GM12878 (cell line): ENCODE measurements at regions not wholly inside any gene's neighbourhood (a gene's known extent, or its start where the extent isn't known, plus 50 kb on each side); places are given as distances from the start of the nearest gene placed in this dataset.

Experiments
- ATAC-seq: fragments of 200-7000 bp; cut with Tn5 transposase; 3 replicates; pipeline ENCODE4 v1.9.1; 2020; ENCODE audit warnings: mild to moderate bottlenecking, moderate library complexity
- BruUV-seq: library from RNA; stranded (reverse); fragments of 400-500 nt; replicated peaks from 2 replicates; lab custom pipeline; 2021; lab: Mats Ljungman, UMichigan
- CTCF ChIA-PET: fragments of 300-600 bp; sonication (Branson Sonifier 250); formaldehyde crosslinking; extraction: SDS; loops from one replicate; lab custom pipeline; 2021; ENCODE audit warnings: inconsistent platforms; lab: Yijun Ruan, JAX
- POLR2A ChIA-PET: fragments of 350-600 bp; formaldehyde crosslinking; extraction: SDS; loops from one replicate; lab custom pipeline; 2021; ENCODE audit warnings: inconsistent platforms; lab: Charles Lee
- RAD21 ChIA-PET: fragments of 300-600 bp; sonication (Branson Sonifier 250); formaldehyde crosslinking; loops from one replicate; lab custom pipeline; 2023; ENCODE audit warnings: antibody characterized with exemption; ENCODE audit not compliant: unreplicated experiment; lab: Charles Lee
- SMC1A ChIA-PET: fragments of 300-600 bp; sonication (Branson Sonifier 250); formaldehyde crosslinking; loops from one replicate; lab custom pipeline; 2023; ENCODE audit not compliant: unreplicated experiment, uncharacterized antibody; lab: Charles Lee
- DNase-seq: peaks from one replicate; pipeline ENCODE4 v3.0.0-alpha.2; 2011; ENCODE audit warnings: low read depth, low spot score
- FAIRE-seq: peaks from 3 replicates; lab custom pipeline; 2011; peaks lifted over from hg19 to GRCh38; lab: Jason Lieb, UNC
- H2AFZ ChIP-seq: 2 replicates; pipeline ENCODE4 v1.6.0; 2011; ENCODE audit warnings: low read depth, low read length, control low read depth; ENCODE audit not compliant: control insufficient read depth
- H3K27ac ChIP-seq: 2 replicates; pipeline ENCODE4 v1.5.1; 2011; ENCODE audit warnings: control low read depth; ENCODE audit not compliant: control insufficient read depth, insufficient read depth
- H3K27me3 ChIP-seq, 2 experiments: replicated peaks in 1 of 2; 2 replicates each; pipeline versions ENCODE4 v1.6.0 to v1.6.1; 2011; ENCODE audit warnings: low read length in 1 of 2; ENCODE audit not compliant: control insufficient read depth in 2 of 2, insufficient read depth in 2 of 2
- H3K36me3 ChIP-seq, 2 experiments: 2 replicates each; pipeline ENCODE4 v1.5.1; 2011; ENCODE audit warnings: low read length in 1 of 2; ENCODE audit not compliant: control insufficient read depth in 2 of 2, insufficient read depth in 2 of 2
- H3K4me1 ChIP-seq: 2 replicates; pipeline ENCODE4 v1.6.1; 2011; ENCODE audit warnings: mild to moderate bottlenecking, low read length, moderate library complexity, mixed read lengths; ENCODE audit not compliant: control insufficient read depth, insufficient read depth
- H3K4me2 ChIP-seq: 2 replicates; pipeline ENCODE4 v1.6.0; 2011; ENCODE audit warnings: control low read depth; ENCODE audit not compliant: control insufficient read depth, insufficient read depth
- H3K4me3 ChIP-seq: fragments of 200-600 bp; sonication (generic); 2 replicates; pipeline ENCODE4 v1.5.1; 2016
- H3K79me2 ChIP-seq: 2 replicates; pipeline ENCODE4 v1.6.0; 2011; ENCODE audit warnings: low read length; ENCODE audit not compliant: control insufficient read depth, insufficient read depth
- H3K9ac ChIP-seq: 2 replicates; pipeline ENCODE4 v1.8.0; 2011; ENCODE audit warnings: low read length, control low read depth, mixed read lengths; ENCODE audit not compliant: control insufficient read depth, insufficient read depth
- H3K9me3 ChIP-seq: replicated peaks from 3 replicates; pipeline ENCODE4 v1.5.1; 2011; ENCODE audit warnings: mild to moderate bottlenecking, low read length; ENCODE audit not compliant: control insufficient read depth, insufficient read depth
- H4K20me1 ChIP-seq: 2 replicates; pipeline ENCODE4 v1.6.0; 2011; ENCODE audit not compliant: control insufficient read depth, insufficient read depth
- CBFB ChIP-seq: IDR thresholded peaks from 2 replicates; pipeline ENCODE4 v1.6.1; 2016; ENCODE audit warnings: antibody characterized with exemption, low read depth
- KAT2A ChIP-seq: conservative IDR thresholded peaks from 2 replicates; pipeline ENCODE4 v1.6.1; 2011; ENCODE audit warnings: low read depth, low read length; ENCODE audit not compliant: control insufficient read depth
- NR2C2 ChIP-seq: IDR thresholded peaks from 2 replicates; pipeline ENCODE4 v1.6.1; 2011; ENCODE audit warnings: borderline replicate concordance, low read depth; ENCODE audit not compliant: control insufficient read depth, insufficient read length
- WGBS: methylation state at CpG from one replicate; pipeline ENCODE4 v1.1.6; 2016; ENCODE audit warnings: low lambda C conversion rate; ENCODE audit not compliant: insufficient replicate concordance, insufficient coverage; ENCODE audit errors: missing lambda C conversion rate; 5-methylcytosine and 5-hydroxymethylcytosine counted together
- in situ Hi-C: fragments of 300-500 bp; cut with MboI; formaldehyde crosslinking; loops from 9 replicates; pipeline ENCODE4 v1.14.3; 2018; ENCODE audit warnings: mixed read lengths
- intact Hi-C: fragments of 100-400 bp; cut with micrococcal nuclease; formaldehyde crosslinking; loops from one replicate; pipeline ENCODE4 v1.14.2; 2022; ENCODE audit not compliant: unreplicated experiment
- TF ChIP-seq, protein P1 (sequence below): fragments of 450-650 bp; IDR thresholded peaks from 2 replicates; pipeline ENCODE4 v1.6.1; 2016; ENCODE audit warnings: mild to moderate bottlenecking, moderate library complexity, borderline replicate concordance
- TF ChIP-seq, protein P2 (sequence below): fragments of 450-650 bp; IDR thresholded peaks from 2 replicates; pipeline ENCODE4 v1.6.1; 2014; ENCODE audit warnings: mild to moderate bottlenecking
- TF ChIP-seq, protein P3 (sequence below), 3 experiments: IDR thresholded peaks in 2 of 3; conservative IDR thresholded peaks in 1 of 3; 2 replicates each; pipeline ENCODE4 v1.5.1; 2011; ENCODE audit warnings: low read depth in 3 of 3, low read length in 3 of 3, mild to moderate bottlenecking in 3 of 3, control low read depth in 2 of 3, moderate library complexity in 2 of 3, inconsistent platforms in 1 of 3, mixed read lengths in 1 of 3; ENCODE audit not compliant: control insufficient read depth in 2 of 3, insufficient read depth in 1 of 3; ENCODE audit errors: extremely low read depth in 1 of 3

DNA sequence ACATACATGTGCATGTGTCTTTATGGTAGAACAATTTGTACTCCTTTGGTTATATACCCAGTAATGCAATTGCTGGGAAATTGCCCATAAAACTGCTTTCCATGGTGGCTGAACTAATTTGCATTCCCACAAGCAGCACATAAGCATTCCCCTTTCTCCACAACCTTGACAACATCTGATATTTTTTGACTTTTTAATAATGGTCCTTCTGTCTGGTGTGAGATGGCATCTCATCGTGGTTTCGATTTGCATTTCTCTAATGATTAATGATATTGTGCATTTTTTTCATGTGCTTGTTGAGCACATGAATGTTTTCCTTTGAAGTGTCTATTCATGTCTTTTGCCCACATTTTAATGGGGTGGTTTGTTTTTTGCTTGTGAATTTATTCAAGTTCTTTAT lies 166.0 kb downstream of the TMEM47 start:
- Histone ChIP-seq H2AFZ (no peak overlapping the region), H4K20me1 (no peaks in the 10 kb centered on the region), H3K4me1 (no peaks in the 10 kb centered on the region), H3K27me3 (no peaks in the 10 kb centered on the region), H3K4me3 (no peak overlapping the region), H3K9ac (no peak overlapping the region), H3K9me3 (no peaks in the 10 kb centered on the region), H3K36me3 (no peaks in the 10 kb centered on the region), H3K4me2 (no peak overlapping the region), H3K79me2 (no peaks in the 10 kb centered on the region), H3K27ac (no peak overlapping the region)
- in situ Hi-C loops (no loop called here), intact Hi-C loops (no loop called here)
- RAD21 ChIA-PET = no interaction called here
- TF ChIP-seq, protein P1, sequence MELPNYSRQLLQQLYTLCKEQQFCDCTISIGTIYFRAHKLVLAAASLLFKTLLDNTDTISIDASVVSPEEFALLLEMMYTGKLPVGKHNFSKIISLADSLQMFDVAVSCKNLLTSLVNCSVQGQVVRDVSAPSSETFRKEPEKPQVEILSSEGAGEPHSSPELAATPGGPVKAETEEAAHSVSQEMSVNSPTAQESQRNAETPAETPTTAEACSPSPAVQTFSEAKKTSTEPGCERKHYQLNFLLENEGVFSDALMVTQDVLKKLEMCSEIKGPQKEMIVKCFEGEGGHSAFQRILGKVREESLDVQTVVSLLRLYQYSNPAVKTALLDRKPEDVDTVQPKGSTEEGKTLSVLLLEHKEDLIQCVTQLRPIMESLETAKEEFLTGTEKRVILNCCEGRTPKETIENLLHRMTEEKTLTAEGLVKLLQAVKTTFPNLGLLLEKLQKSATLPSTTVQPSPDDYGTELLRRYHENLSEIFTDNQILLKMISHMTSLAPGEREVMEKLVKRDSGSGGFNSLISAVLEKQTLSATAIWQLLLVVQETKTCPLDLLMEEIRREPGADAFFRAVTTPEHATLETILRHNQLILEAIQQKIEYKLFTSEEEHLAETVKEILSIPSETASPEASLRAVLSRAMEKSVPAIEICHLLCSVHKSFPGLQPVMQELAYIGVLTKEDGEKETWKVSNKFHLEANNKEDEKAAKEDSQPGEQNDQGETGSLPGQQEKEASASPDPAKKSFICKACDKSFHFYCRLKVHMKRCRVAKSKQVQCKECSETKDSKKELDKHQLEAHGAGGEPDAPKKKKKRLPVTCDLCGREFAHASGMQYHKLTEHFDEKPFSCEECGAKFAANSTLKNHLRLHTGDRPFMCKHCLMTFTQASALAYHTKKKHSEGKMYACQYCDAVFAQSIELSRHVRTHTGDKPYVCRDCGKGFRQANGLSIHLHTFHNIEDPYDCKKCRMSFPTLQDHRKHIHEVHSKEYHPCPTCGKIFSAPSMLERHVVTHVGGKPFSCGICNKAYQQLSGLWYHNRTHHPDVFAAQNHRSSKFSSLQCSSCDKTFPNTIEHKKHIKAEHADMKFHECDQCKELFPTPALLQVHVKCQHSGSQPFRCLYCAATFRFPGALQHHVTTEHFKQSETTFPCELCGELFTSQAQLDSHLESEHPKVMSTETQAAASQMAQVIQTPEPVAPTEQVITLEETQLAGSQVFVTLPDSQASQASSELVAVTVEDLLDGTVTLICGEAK = no peak
- TF ChIP-seq, protein P2, sequence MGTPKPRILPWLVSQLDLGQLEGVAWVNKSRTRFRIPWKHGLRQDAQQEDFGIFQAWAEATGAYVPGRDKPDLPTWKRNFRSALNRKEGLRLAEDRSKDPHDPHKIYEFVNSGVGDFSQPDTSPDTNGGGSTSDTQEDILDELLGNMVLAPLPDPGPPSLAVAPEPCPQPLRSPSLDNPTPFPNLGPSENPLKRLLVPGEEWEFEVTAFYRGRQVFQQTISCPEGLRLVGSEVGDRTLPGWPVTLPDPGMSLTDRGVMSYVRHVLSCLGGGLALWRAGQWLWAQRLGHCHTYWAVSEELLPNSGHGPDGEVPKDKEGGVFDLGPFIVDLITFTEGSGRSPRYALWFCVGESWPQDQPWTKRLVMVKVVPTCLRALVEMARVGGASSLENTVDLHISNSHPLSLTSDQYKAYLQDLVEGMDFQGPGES = no peak
- SMC1A ChIA-PET = no interaction called here
- CTCF ChIA-PET = no interaction called here
- POLR2A ChIA-PET = no interaction called here
- DNase-seq (no peak), FAIRE-seq (no peak), ATAC-seq (no peak)
- BruUV-seq = no TSS peak
- 39% methylated on average over 2 of the region's 2 CpGs for WGBS

DNA sequence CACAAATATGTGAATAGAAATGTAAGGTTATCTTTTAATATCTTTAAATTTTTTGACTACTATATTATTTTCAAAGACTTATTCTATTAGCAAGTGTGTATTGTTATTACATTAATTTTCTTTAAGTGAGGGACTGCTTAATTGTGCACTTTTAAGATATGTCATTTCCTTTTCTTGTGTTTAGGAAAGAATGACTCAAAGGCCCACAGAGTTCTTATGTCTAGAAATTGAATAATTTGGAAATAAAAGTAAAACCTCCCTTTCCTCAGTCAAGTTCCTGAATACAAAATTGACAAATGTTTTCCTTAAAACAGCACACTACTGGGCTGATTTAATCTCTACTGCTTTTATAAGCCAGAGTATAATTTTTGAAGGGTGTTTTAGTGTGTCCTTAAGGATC lies 169.7 kb downstream of the TMEM47 start:
- no peak overlapping the region for H3K4me2 ChIP-seq
- H3K4me1 ChIP-seq = no peaks in the 10 kb centered on the region
- ChIA-PET POLR2A (no interaction called here), RAD21 (no interaction called here), CTCF (no interaction called here), SMC1A (no interaction called here)
- in situ Hi-C loops (no loop called here), intact Hi-C loops (no loop called here)
- H3K79me2 ChIP-seq = no peaks in the 10 kb centered on the region
- no peak overlapping the region for H3K9ac ChIP-seq
- H3K27ac ChIP-seq = no peak overlapping the region
- H3K27me3 ChIP-seq = no peaks in the 10 kb centered on the region
- H4K20me1 ChIP-seq = no peaks in the 10 kb centered on the region
- DNase-seq = no peak
- ATAC-seq = no peak
- H3K36me3 ChIP-seq = no peaks in the 10 kb centered on the region
- BruUV-seq = no TSS peak
- H2AFZ ChIP-seq = no peak overlapping the region
- H3K9me3 ChIP-seq = no peaks in the 10 kb centered on the region
- no peak for FAIRE-seq
- no peak overlapping the region for H3K4me3 ChIP-seq
- TF ChIP-seq KAT2A = no peak
- no peak for TF ChIP-seq NR2C2
- TF ChIP-seq, protein P3, sequence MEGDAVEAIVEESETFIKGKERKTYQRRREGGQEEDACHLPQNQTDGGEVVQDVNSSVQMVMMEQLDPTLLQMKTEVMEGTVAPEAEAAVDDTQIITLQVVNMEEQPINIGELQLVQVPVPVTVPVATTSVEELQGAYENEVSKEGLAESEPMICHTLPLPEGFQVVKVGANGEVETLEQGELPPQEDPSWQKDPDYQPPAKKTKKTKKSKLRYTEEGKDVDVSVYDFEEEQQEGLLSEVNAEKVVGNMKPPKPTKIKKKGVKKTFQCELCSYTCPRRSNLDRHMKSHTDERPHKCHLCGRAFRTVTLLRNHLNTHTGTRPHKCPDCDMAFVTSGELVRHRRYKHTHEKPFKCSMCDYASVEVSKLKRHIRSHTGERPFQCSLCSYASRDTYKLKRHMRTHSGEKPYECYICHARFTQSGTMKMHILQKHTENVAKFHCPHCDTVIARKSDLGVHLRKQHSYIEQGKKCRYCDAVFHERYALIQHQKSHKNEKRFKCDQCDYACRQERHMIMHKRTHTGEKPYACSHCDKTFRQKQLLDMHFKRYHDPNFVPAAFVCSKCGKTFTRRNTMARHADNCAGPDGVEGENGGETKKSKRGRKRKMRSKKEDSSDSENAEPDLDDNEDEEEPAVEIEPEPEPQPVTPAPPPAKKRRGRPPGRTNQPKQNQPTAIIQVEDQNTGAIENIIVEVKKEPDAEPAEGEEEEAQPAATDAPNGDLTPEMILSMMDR (IDR thresholded peaks at IDR 0.05 in 2 of 3, conservative IDR thresholded peaks at IDR 0.05 in 1 of 3; ENCODE audit: control insufficient read depth in 2 of 3, extremely low read depth in 1 of 3, insufficient read depth in 1 of 3, low read depth in 3 of 3, low read length in 3 of 3) = no peak
- no peak for TF ChIP-seq CBFB
